ENCODE measurements at regions not wholly inside any gene's neighbourhood (a gene's known extent, or its start where the extent isn't known, plus 50 kb on each side); places are given as distances from the start of the nearest gene placed in this dataset.

DNA sequence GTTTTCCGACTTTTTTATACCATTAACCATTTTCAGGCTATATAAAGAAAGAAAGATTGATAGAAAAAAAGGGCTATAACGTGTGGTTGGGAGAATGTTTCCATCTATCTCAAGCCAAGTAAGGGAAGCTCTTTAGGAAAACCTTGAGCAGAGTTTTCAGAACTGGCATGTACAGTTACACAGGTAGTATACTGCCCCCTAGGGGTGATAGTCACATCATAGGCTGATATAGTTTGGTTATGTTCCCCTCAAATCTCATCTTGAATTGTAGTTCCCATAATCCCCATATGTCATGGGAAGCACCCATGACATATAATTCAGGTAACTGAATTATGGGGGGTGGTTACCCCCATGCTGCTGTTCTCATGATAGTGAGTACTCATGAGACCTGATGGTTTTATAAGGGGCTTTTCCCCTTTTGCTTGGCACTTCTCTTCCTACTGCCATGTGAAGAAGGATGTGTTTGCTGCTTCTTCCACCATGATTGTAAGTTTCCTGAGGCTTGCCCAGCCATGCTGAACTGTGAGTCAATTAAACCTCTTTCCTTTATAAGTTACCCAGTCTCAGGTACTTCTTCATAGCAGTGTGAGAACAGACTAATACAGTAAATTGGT is 186.8 kb downstream of the TMA16 start:
- H3K27ac ChIP-seq (ENCODE audit: low read depth, low read length): no peak overlapping the region
- H3K56ac ChIP-seq (replicated peaks; ENCODE audit: insufficient read length, low read depth, low read length): no peak overlapping the region
- no peaks in the 10 kb centered on the region; a peak in 1 of 4 replicates for H3K9me3 ChIP-seq (ENCODE audit: insufficient read depth in 2 of 2, low read depth in 1 of 2, low read length in 1 of 2)
- no peak overlapping the region for H4K91ac ChIP-seq (replicated peaks; ENCODE audit: insufficient read length, low read length)
- H2BK120ac ChIP-seq (replicated peaks; ENCODE audit: low read depth, low read length): no peak overlapping the region
- H3K4ac ChIP-seq (replicated peaks; ENCODE audit: insufficient read length, low read depth, low read length): no peak overlapping the region
- H3K23me2 ChIP-seq (ENCODE audit: low read depth, low read length): no peaks in the 10 kb centered on the region
- no peaks in the 10 kb centered on the region for H3K36me3 ChIP-seq (ENCODE audit: control insufficient read depth in 2 of 4, insufficient read depth in 4 of 4, low read length in 3 of 4)
- H3K18ac ChIP-seq (ENCODE audit: extremely low read depth, low read length): no peak overlapping the region
- ChIA-PET CTCF (ENCODE audit: partially characterized antibody) (interaction anchor here (0.5 to 7.4 kb wide), 23 partner anchors 9 to 302 kb away, joined by 3 to 119 read pairs (median 4); no protein-coding TSS in a partner anchor), POLR2A (ENCODE audit: partially characterized antibody) (no interaction called here)
- H2AFZ ChIP-seq (ENCODE audit: low read length): no peak overlapping the region
- H3K9ac ChIP-seq (replicated peaks in 1 of 4; ENCODE audit: extremely low read depth in 1 of 4, low read depth in 3 of 4, low read length in 3 of 4): no peak overlapping the region
- no peak overlapping the region for H2BK12ac ChIP-seq (ENCODE audit: low read depth, low read length)
- no peak overlapping the region for H4K8ac ChIP-seq (ENCODE audit: extremely low read depth, insufficient read depth, low read length)
- no peaks in the 10 kb centered on the region for H3K27me3 ChIP-seq (replicated peaks in 1 of 4; ENCODE audit: control insufficient read depth in 3 of 4, extremely low read depth in 1 of 4, insufficient read depth in 3 of 4, low read length in 3 of 4)
- DNase-seq (ENCODE audit: low read depth in 1 of 2, low spot score in 2 of 2) (no peak), FAIRE-seq (peak; percentile 28)
- no peak overlapping the region for H3K4me3 ChIP-seq (ENCODE audit: extremely low read depth in 1 of 4, insufficient read depth in 2 of 4, low read depth in 3 of 4, low read length in 4 of 4)
- H4K5ac ChIP-seq (ENCODE audit: insufficient read length, low read depth, low read length): no peak overlapping the region
- H3K79me1 ChIP-seq (ENCODE audit: low read depth, low read length): no peaks in the 10 kb centered on the region
- no peak for TF ChIP-seq SIRT6 (IDR thresholded peaks at IDR 0.05; ENCODE audit: low read length)
- no peak for TF ChIP-seq RXRA (IDR thresholded peaks at IDR 0.05; ENCODE audit: insufficient read depth, low read depth, low read length)
- no peak for TF ChIP-seq MAFK (IDR thresholded peaks at IDR 0.05; ENCODE audit: low read depth, low read length)
- TF ChIP-seq RAD21 (IDR thresholded peaks at IDR 0.05 in 1 of 2, conservative IDR thresholded peaks at IDR 0.05 in 1 of 2; ENCODE audit: low read depth in 2 of 2, low read length in 2 of 2): peak; percentile 71 to 76
- TF ChIP-seq BCL11A (IDR thresholded peaks at IDR 0.05; ENCODE audit: low read depth in 2 of 2, low read length in 2 of 2): no peak
- TF ChIP-seq, protein P1, sequence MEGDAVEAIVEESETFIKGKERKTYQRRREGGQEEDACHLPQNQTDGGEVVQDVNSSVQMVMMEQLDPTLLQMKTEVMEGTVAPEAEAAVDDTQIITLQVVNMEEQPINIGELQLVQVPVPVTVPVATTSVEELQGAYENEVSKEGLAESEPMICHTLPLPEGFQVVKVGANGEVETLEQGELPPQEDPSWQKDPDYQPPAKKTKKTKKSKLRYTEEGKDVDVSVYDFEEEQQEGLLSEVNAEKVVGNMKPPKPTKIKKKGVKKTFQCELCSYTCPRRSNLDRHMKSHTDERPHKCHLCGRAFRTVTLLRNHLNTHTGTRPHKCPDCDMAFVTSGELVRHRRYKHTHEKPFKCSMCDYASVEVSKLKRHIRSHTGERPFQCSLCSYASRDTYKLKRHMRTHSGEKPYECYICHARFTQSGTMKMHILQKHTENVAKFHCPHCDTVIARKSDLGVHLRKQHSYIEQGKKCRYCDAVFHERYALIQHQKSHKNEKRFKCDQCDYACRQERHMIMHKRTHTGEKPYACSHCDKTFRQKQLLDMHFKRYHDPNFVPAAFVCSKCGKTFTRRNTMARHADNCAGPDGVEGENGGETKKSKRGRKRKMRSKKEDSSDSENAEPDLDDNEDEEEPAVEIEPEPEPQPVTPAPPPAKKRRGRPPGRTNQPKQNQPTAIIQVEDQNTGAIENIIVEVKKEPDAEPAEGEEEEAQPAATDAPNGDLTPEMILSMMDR (IDR thresholded peaks at IDR 0.05; ENCODE audit: control extremely low read depth in 1 of 3, insufficient read depth in 1 of 3, low read depth in 1 of 3, low read length in 3 of 3): peak in 2 of 3 experiments; percentile 56 to 68; a peak in 3 of 4 replicates
- no peak overlapping the region for H2AK5ac ChIP-seq (ENCODE audit: low read depth, low read length)
- no peaks in the 10 kb centered on the region for H3K4me1 ChIP-seq (replicated peaks in 1 of 4; ENCODE audit: control insufficient read depth in 3 of 4, insufficient read depth in 4 of 4, low read length in 3 of 4)
- no peak overlapping the region for H3K4me2 ChIP-seq (ENCODE audit: insufficient read depth in 1 of 2, low read depth in 2 of 2, low read length in 2 of 2)
- no peaks in the 10 kb centered on the region for H4K20me1 ChIP-seq (replicated peaks in 1 of 2; ENCODE audit: control insufficient read depth in 1 of 2, insufficient read depth in 2 of 2, low read length in 2 of 2)
- no peak overlapping the region for H2BK5ac ChIP-seq (ENCODE audit: low read depth, low read length)
- no peak overlapping the region for H2BK15ac ChIP-seq (ENCODE audit: low read length)
- no peaks in the 10 kb centered on the region for H3K79me2 ChIP-seq (ENCODE audit: control insufficient read depth in 1 of 2, insufficient read depth in 2 of 2, low read length in 2 of 2)
- 18% methylated on average over 2 of the region's 2 CpGs; no CpG with 5 or more reads in 1 of the 2 experiments for WGBS, 2 experiments (ENCODE audit: extremely low coverage in 1 of 2, insufficient coverage in 1 of 2, insufficient read length in 1 of 2, insufficient replicate concordance in 2 of 2, low coverage in 1 of 2, low lambda C conversion rate in 2 of 2, missing lambda C conversion rate in 1 of 2)
- no peak overlapping the region for H3K23ac ChIP-seq (ENCODE audit: insufficient read length)
- H3K14ac ChIP-seq (ENCODE audit: insufficient read length): no peak overlapping the region
- H2BK20ac ChIP-seq (ENCODE audit: low read length): no peak overlapping the region

Measured in H1 (cell line).